Osteoblast (primary cell): ENCODE measurements at regions not wholly inside any gene's neighbourhood (a gene's known extent, or its start where the extent isn't known, plus 50 kb on each side); places are given as distances from the start of the nearest gene placed in this dataset.

Source experiments
- DNase-seq: peaks from one replicate; pipeline ENCODE4 v3.0.0; 2011; ENCODE audit warnings: low spot score, mixed read lengths; ENCODE audit not compliant: insufficient read length; ENCODE audit errors: missing footprints
- H2AFZ ChIP-seq: 2 replicates; pipeline ENCODE4 v1.6.0; 2011; ENCODE audit warnings: mild to moderate bottlenecking, low read length
- H3K27ac ChIP-seq: 2 replicates; pipeline ENCODE4 v1.5.1; 2011; ENCODE audit warnings: mild to moderate bottlenecking, low read depth, low read length, moderate library complexity
- H3K27me3 ChIP-seq: 2 replicates; pipeline ENCODE4 v1.6.0; 2012; ENCODE audit warnings: mild to moderate bottlenecking, control low read depth, inconsistent platforms, low read length, moderate library complexity; ENCODE audit not compliant: insufficient read depth
- H3K36me3 ChIP-seq: 2 replicates; pipeline ENCODE4 v1.5.1; 2011; ENCODE audit warnings: mild to moderate bottlenecking, low read length, control low read depth, moderate library complexity; ENCODE audit not compliant: insufficient read depth
- H3K4me1 ChIP-seq: 2 replicates; pipeline ENCODE4 v1.5.1; 2011; ENCODE audit warnings: mild to moderate bottlenecking, low read length, control low read depth, moderate library complexity; ENCODE audit not compliant: insufficient read depth
- H3K4me2 ChIP-seq: 2 replicates; pipeline ENCODE4 v1.6.0; 2011; ENCODE audit warnings: mild to moderate bottlenecking, low read length; ENCODE audit not compliant: insufficient read depth
- H3K4me3 ChIP-seq: fragments of 200-600 bp; sonication (generic); 3 replicates; pipeline ENCODE4 v1.5.1; 2012; ENCODE audit warnings: mild to moderate bottlenecking, low read length, inconsistent platforms; ENCODE audit not compliant: insufficient read depth
- H3K79me2 ChIP-seq: 2 replicates; pipeline ENCODE4 v1.6.0; 2012; ENCODE audit warnings: mild to moderate bottlenecking, low read length, control low read depth, inconsistent platforms; ENCODE audit not compliant: insufficient read depth
- H3K9me3 ChIP-seq: 2 replicates; pipeline ENCODE4 v1.5.1; 2011; ENCODE audit warnings: low read depth, low read length, control low read depth
- H4K20me1 ChIP-seq: 2 replicates; pipeline ENCODE4 v1.6.0; 2012; ENCODE audit warnings: mild to moderate bottlenecking, low read length, control low read depth; ENCODE audit not compliant: insufficient read depth
- TF ChIP-seq, protein P1 (sequence below): IDR thresholded peaks from 2 replicates; pipeline ENCODE4 v1.5.1; 2011; ENCODE audit warnings: mild to moderate bottlenecking, low read depth, low read length, moderate library complexity; ENCODE audit errors: extremely low read depth

DNA sequence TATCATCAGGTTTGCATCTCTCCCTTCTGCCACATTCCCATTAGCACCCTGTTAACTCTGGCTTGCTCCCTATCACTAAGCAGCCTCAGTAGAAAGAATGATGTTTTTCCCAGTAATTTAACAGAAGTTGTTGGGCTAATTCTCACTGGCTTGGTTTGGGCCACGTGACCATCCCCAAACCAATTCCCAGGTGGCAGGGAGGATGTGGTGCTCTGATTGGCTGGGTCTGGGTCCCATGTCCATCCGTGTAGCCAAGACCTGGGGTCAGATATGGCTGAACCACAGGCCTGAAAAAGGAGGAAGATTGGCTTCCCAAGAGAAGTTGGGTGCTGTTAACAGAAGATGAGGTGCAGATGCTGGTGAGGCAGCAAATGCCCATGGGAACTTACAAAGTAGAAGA lies 122.0 kb downstream of the BOD1 start:
- H3K4me3 ChIP-seq = no peak overlapping the region
- H4K20me1 ChIP-seq = no peaks in the 10 kb centered on the region
- H3K4me1 ChIP-seq = peaks cover 9% of the 10 kb centered on the region
- no peak overlapping the region for H3K27ac ChIP-seq
- H3K9me3 ChIP-seq = no peaks in the 10 kb centered on the region
- no peak for DNase-seq
- H3K4me2 ChIP-seq = no peak overlapping the region
- peak overlapping the region; percentile 7 for H2AFZ ChIP-seq
- TF ChIP-seq, protein P1, sequence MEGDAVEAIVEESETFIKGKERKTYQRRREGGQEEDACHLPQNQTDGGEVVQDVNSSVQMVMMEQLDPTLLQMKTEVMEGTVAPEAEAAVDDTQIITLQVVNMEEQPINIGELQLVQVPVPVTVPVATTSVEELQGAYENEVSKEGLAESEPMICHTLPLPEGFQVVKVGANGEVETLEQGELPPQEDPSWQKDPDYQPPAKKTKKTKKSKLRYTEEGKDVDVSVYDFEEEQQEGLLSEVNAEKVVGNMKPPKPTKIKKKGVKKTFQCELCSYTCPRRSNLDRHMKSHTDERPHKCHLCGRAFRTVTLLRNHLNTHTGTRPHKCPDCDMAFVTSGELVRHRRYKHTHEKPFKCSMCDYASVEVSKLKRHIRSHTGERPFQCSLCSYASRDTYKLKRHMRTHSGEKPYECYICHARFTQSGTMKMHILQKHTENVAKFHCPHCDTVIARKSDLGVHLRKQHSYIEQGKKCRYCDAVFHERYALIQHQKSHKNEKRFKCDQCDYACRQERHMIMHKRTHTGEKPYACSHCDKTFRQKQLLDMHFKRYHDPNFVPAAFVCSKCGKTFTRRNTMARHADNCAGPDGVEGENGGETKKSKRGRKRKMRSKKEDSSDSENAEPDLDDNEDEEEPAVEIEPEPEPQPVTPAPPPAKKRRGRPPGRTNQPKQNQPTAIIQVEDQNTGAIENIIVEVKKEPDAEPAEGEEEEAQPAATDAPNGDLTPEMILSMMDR = no peak
- H3K79me2 ChIP-seq = no peaks in the 10 kb centered on the region
- H3K27me3 ChIP-seq = no peaks in the 10 kb centered on the region
- H3K36me3 ChIP-seq = no peaks in the 10 kb centered on the region

DNA sequence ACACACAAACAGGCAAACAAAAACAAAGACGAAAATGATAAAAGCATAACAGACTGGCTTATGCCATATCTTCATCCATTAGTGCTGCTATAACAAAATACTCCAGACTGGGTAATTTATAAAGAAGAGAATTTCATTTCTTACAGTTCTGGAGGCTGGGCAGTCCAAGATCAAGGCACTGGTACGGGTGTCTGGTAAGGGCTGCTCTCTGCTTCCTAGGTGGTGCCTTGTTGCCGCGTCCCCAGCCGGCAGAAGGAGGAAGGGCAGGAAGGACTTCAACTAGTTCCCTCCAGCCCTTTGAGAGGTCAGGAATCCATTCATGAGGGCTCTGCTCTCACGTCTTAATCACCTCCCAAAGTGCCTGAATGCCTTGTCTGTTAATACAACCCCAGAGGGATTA lies 122.6 kb downstream of the BOD1 start:
- no peak for DNase-seq
- TF ChIP-seq, protein P1 = no peak
- Histone ChIP-seq H3K4me1 (peaks cover 8% of the 10 kb centered on the region), H2AFZ (no peak overlapping the region), H4K20me1 (no peaks in the 10 kb centered on the region), H3K27me3 (no peaks in the 10 kb centered on the region), H3K4me2 (no peak overlapping the region), H3K36me3 (no peaks in the 10 kb centered on the region), H3K9me3 (no peaks in the 10 kb centered on the region), H3K27ac (no peak overlapping the region), H3K79me2 (no peaks in the 10 kb centered on the region), H3K4me3 (no peak overlapping the region)

DNA sequence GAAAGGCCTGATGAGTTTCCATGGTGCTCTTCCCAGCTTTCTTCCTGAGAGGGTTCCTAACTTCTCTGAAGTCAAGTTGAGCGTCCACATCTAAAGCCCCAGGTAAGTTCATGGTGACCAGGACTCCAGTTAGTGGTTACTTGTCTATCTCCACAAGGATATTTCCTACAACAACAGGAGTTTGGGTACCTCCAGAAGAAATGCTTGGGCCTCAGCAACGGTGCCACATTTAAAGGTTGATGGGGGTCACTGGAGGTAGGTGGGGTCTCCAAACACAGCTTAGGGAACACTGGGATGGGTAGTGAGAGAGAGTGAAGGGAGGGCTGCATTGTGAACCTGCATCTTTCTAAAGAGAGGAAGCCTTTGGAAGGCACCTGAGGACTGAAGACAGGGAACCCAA lies 123.4 kb downstream of the BOD1 start:
- DNase-seq = no peak
- Histone ChIP-seq H4K20me1 (no peaks in the 10 kb centered on the region), H3K4me2 (no peak overlapping the region), H3K27me3 (no peaks in the 10 kb centered on the region), H3K27ac (no peak overlapping the region), H3K9me3 (no peaks in the 10 kb centered on the region), H3K36me3 (no peaks in the 10 kb centered on the region), H3K4me1 (no peaks in the 10 kb centered on the region), H3K79me2 (no peaks in the 10 kb centered on the region), H2AFZ (no peak overlapping the region), H3K4me3 (no peak overlapping the region)
- TF ChIP-seq, protein P1 = no peak

DNA sequence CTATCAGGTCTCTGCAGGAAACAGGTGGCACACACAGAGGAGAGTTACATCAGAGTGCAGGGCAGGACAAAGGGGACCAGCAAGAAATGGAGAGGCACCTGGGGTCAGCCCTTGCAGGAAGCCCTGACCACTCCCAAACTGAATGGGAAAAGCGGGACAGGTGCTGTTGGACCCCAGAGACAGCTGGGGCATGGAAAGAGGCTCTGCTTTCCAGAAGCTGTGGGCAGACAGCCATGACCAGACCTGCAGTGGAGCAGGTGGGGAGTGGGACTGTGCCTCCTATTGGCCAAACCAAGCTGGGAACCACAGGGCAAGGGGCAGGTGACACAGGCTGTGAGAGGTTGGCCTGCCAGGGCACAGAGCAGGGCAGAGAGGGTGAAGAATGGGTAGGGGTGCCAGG lies 125.8 kb downstream of the BOD1 start:
- Histone ChIP-seq H3K4me2 (no peak overlapping the region), H3K4me3 (no peak overlapping the region), H3K27ac (no peak overlapping the region), H3K9me3 (no peaks in the 10 kb centered on the region), H3K27me3 (no peaks in the 10 kb centered on the region), H4K20me1 (no peaks in the 10 kb centered on the region), H3K4me1 (no peaks in the 10 kb centered on the region), H2AFZ (no peak overlapping the region), H3K79me2 (no peaks in the 10 kb centered on the region), H3K36me3 (no peaks in the 10 kb centered on the region)
- DNase-seq = no peak
- TF ChIP-seq, protein P1 = no peak
